ENCODE measurements at regions not wholly inside any gene's neighbourhood (a gene's known extent, or its start where the extent isn't known, plus 50 kb on each side); places are given as distances from the start of the nearest gene placed in this dataset.
A peak's percentile ranks its signal among the peaks of the same experiment; 100 is the strongest.

- TF ChIP-seq, protein P1, sequence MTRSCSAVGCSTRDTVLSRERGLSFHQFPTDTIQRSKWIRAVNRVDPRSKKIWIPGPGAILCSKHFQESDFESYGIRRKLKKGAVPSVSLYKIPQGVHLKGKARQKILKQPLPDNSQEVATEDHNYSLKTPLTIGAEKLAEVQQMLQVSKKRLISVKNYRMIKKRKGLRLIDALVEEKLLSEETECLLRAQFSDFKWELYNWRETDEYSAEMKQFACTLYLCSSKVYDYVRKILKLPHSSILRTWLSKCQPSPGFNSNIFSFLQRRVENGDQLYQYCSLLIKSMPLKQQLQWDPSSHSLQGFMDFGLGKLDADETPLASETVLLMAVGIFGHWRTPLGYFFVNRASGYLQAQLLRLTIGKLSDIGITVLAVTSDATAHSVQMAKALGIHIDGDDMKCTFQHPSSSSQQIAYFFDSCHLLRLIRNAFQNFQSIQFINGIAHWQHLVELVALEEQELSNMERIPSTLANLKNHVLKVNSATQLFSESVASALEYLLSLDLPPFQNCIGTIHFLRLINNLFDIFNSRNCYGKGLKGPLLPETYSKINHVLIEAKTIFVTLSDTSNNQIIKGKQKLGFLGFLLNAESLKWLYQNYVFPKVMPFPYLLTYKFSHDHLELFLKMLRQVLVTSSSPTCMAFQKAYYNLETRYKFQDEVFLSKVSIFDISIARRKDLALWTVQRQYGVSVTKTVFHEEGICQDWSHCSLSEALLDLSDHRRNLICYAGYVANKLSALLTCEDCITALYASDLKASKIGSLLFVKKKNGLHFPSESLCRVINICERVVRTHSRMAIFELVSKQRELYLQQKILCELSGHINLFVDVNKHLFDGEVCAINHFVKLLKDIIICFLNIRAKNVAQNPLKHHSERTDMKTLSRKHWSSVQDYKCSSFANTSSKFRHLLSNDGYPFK (CRISPR knock-in tag; IDR thresholded peaks at IDR 0.05; ENCODE audit: borderline replicate concordance), result no peak
- TF ChIP-seq DR1 (CRISPR knock-in tag; IDR thresholded peaks at IDR 0.05), result no peak
- no peak for TF ChIP-seq ARNT (IDR thresholded peaks at IDR 0.05)
- TF ChIP-seq TIGD3 (CRISPR knock-in tag; IDR thresholded peaks at IDR 0.05; ENCODE audit: borderline replicate concordance), result no peak
- no peak for TF ChIP-seq ZNF207 (IDR thresholded peaks at IDR 0.05; ENCODE audit: borderline replicate concordance)
- no peak for TF ChIP-seq NR1H2 (CRISPR knock-in tag; IDR thresholded peaks at IDR 0.05; ENCODE audit: borderline replicate concordance, low read depth)
Measured at GRCh38 chr5:16346380-16346779, 119.2 kb downstream of the ZNF622 start (continued).

DNA sequence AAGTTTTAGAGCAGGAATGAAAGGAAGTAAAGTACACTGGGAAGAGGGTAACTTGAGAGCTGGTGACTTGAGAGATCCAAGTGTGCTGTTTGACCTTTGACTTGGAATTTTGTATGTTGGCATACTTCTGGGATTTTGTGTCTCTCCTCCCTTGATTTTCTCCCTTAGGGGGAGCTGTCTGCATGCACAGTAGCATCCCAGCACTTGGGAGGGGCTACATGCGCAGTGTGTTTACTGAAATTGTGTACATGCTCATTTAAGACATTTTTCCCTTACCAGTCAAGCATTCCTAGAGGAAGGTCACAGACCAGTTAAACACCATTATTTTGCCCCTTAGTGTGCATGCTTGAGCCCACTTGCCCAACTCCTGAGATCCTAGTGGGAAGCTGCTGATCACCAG, 120.1 kb downstream of the ZNF622 start:
- ATAC-seq (peak; percentile 35; the same call in 1 of the 3 replicates), FAIRE-seq (no peak), DNase-seq (ENCODE audit: low spot score) (no peak)
- Histone ChIP-seq H3K36me3 (replicated peaks in 1 of 2; ENCODE audit: control insufficient read depth in 1 of 2, insufficient read depth in 2 of 2, low read length in 2 of 2) (no peaks in the 10 kb centered on the region), H3K27ac (ENCODE audit: extremely low read length, insufficient read depth, low read length) (no peak overlapping the region), H4K20me1 (ENCODE audit: insufficient read depth, low read length) (no peaks in the 10 kb centered on the region), H3K4me3 (replicated peaks in 1 of 3; ENCODE audit: insufficient read depth in 1 of 3, low read depth in 2 of 3, low read length in 3 of 3) (no peak overlapping the region), H2AFZ (ENCODE audit: low read length) (no peak overlapping the region), H3K4me2 (ENCODE audit: low read depth, low read length) (no peak overlapping the region), H3K27me3 (ENCODE audit: control insufficient read depth in 1 of 2, insufficient read depth in 2 of 2, low read length in 2 of 2) (no peaks in the 10 kb centered on the region), H3K4me1 (ENCODE audit: insufficient read depth, low read length) (no peaks in the 10 kb centered on the region), H3K9ac (ENCODE audit: insufficient read depth, low read depth, low read length) (no peak overlapping the region), H3K9me3 (ENCODE audit: low read length) (no peaks in the 10 kb centered on the region), H3K79me2 (ENCODE audit: insufficient read depth, low read length) (no peaks in the 10 kb centered on the region)
- ChIA-PET POLR2A (no interaction called here), CTCF (ENCODE audit: low intra/inter-chr PET ratio, low total read pairs) (no interaction called here)
- no TSS peak for BruUV-seq (replicated peaks)
- 0% methylated on average over 1 of the region's 1 CpG for WGBS (ENCODE audit: low lambda C conversion rate)
- intact Hi-C loops (cut with micrococcal nuclease; ENCODE audit: unreplicated experiment), result no loop called here
- in situ Hi-C loops (cut with HindIII; ENCODE audit: extremely low pct_ligation_motif_present, low pct_unique_long_range_greater_than_20kb), result no loop called here
- TF ChIP-seq TCF7 (IDR thresholded peaks at IDR 0.05; ENCODE audit: low read depth) (no peak), STAG1 (CRISPR knock-in tag; IDR thresholded peaks at IDR 0.05) (peak; percentile 26; the same call in 1 of the 2 replicates), NCOA5 (CRISPR knock-in tag; IDR thresholded peaks at IDR 0.05) (no peak), CTCF (CRISPR knock-in tag; IDR thresholded peaks at IDR 0.05) (peak; percentile 26; the same call in 1 of the 2 replicates)
